Activated naive CD4-positive, alpha-beta T cell treated with anti-CD3 and anti-CD28 coated beads, Interleukin-2, amount 50 U/mL, for 24 hours (primary cell): ENCODE measurements at regions not wholly inside any gene's neighbourhood (a gene's known extent, or its start where the extent isn't known, plus 50 kb on each side); places are given as distances from the start of the nearest gene placed in this dataset.

Experiments
- H3K27ac Mint-ChIP-seq: one replicate; pipeline ENCODE4 v1.8.0; 2021; ENCODE audit warnings: mild to moderate bottlenecking, mixed read lengths
- H3K27me3 Mint-ChIP-seq: one replicate; pipeline ENCODE4 v1.8.0; 2021; ENCODE audit warnings: mixed read lengths
- H3K36me3 Mint-ChIP-seq: one replicate; pipeline ENCODE4 v1.8.0; 2021; ENCODE audit warnings: mixed read lengths
- H3K4me1 Mint-ChIP-seq: one replicate; pipeline ENCODE4 v1.8.0; 2021; ENCODE audit warnings: mixed read lengths
- H3K4me3 Mint-ChIP-seq: one replicate; pipeline ENCODE4 v1.8.0; 2021; ENCODE audit warnings: mild to moderate bottlenecking, mixed read lengths
- H3K9me3 Mint-ChIP-seq: one replicate; pipeline ENCODE4 v1.8.0; 2021; ENCODE audit warnings: mixed read lengths

GRCh38 chr9:130755377-130756007 lies 61.9 kb downstream of the EXOSC2 start:
- Mint-ChIP-seq H3K4me1 (peaks cover 15% of the 10 kb centered on the region), H3K4me3 (no peak overlapping the region), H3K27me3 (no peaks in the 10 kb centered on the region), H3K9me3 (no peaks in the 10 kb centered on the region), H3K36me3 (peaks cover 2% of the 10 kb centered on the region), H3K27ac (no peak overlapping the region)

- no peaks in the 10 kb centered on the region for H3K27me3 Mint-ChIP-seq
- H3K4me1 Mint-ChIP-seq = peaks cover 15% of the 10 kb centered on the region
- H3K27ac Mint-ChIP-seq = no peak overlapping the region
- no peak overlapping the region for H3K4me3 Mint-ChIP-seq
- H3K36me3 Mint-ChIP-seq = peaks cover 2% of the 10 kb centered on the region
- H3K9me3 Mint-ChIP-seq = no peaks in the 10 kb centered on the region
Observed at GRCh38 chr9:130756037-130756436, 62.5 kb downstream of the EXOSC2 start.

- no peaks in the 10 kb centered on the region for H3K9me3 Mint-ChIP-seq
- H3K27me3 Mint-ChIP-seq = no peaks in the 10 kb centered on the region
- no peak overlapping the region for H3K27ac Mint-ChIP-seq
- H3K36me3 Mint-ChIP-seq = peaks cover 2% of the 10 kb centered on the region
- H3K4me1 Mint-ChIP-seq = peaks cover 20% of the 10 kb centered on the region
- H3K4me3 Mint-ChIP-seq = no peak overlapping the region
Observed at GRCh38 chr9:130756455-130757152, 63.0 kb downstream of the EXOSC2 start.

GRCh38 chr9:130759738-130760137 lies 66.2 kb downstream of the EXOSC2 start:
- Mint-ChIP-seq H3K9me3 (no peaks in the 10 kb centered on the region), H3K4me3 (no peak overlapping the region), H3K36me3 (peaks cover 2% of the 10 kb centered on the region), H3K4me1 (peaks cover 31% of the 10 kb centered on the region), H3K27ac (no peak overlapping the region), H3K27me3 (no peaks in the 10 kb centered on the region)

GRCh38 chr9:130763331-130764171 lies 70.0 kb downstream of the EXOSC2 start:
- no peaks in the 10 kb centered on the region for H3K27me3 Mint-ChIP-seq
- H3K4me3 Mint-ChIP-seq = no peak overlapping the region
- no peak overlapping the region for H3K27ac Mint-ChIP-seq
- H3K4me1 Mint-ChIP-seq = peaks cover 46% of the 10 kb centered on the region
- peaks cover 2% of the 10 kb centered on the region for H3K36me3 Mint-ChIP-seq
- no peaks in the 10 kb centered on the region for H3K9me3 Mint-ChIP-seq

- Mint-ChIP-seq H3K9me3 (no peaks in the 10 kb centered on the region), H3K27me3 (no peaks in the 10 kb centered on the region), H3K4me3 (no peak overlapping the region), H3K4me1 (peaks cover 49% of the 10 kb centered on the region), H3K36me3 (no peaks in the 10 kb centered on the region), H3K27ac (no peak overlapping the region)
Observed at GRCh38 chr9:130765137-130766020, 69.7 kb upstream of the ABL1 start.

GRCh38 chr9:130766021-130766926 lies 68.8 kb upstream of the ABL1 start:
- no peaks in the 10 kb centered on the region for H3K36me3 Mint-ChIP-seq
- H3K27me3 Mint-ChIP-seq = no peaks in the 10 kb centered on the region
- no peaks in the 10 kb centered on the region for H3K9me3 Mint-ChIP-seq
- peak overlapping the region; percentile 66 for H3K27ac Mint-ChIP-seq
- peaks cover 51% of the 10 kb centered on the region for H3K4me1 Mint-ChIP-seq
- H3K4me3 Mint-ChIP-seq = no peak overlapping the region

- H3K36me3 Mint-ChIP-seq = no peaks in the 10 kb centered on the region
- peaks cover 49% of the 10 kb centered on the region for H3K4me1 Mint-ChIP-seq
- H3K27ac Mint-ChIP-seq = peak overlapping the region; percentile 66
- no peaks in the 10 kb centered on the region for H3K27me3 Mint-ChIP-seq
- H3K9me3 Mint-ChIP-seq = no peaks in the 10 kb centered on the region
- no peak overlapping the region for H3K4me3 Mint-ChIP-seq
Observed at GRCh38 chr9:130766927-130767307, 68.1 kb upstream of the ABL1 start.

GRCh38 chr9:130768265-130768664 lies 66.8 kb upstream of the ABL1 start:
- Mint-ChIP-seq H3K9me3 (no peaks in the 10 kb centered on the region), H3K36me3 (no peaks in the 10 kb centered on the region), H3K27me3 (no peaks in the 10 kb centered on the region), H3K4me1 (peaks cover 53% of the 10 kb centered on the region), H3K4me3 (no peak overlapping the region), H3K27ac (no peak overlapping the region)

GRCh38 chr9:130768891-130769403 lies 66.1 kb upstream of the ABL1 start:
- peaks cover 47% of the 10 kb centered on the region for H3K4me1 Mint-ChIP-seq
- no peaks in the 10 kb centered on the region for H3K27me3 Mint-ChIP-seq
- no peaks in the 10 kb centered on the region for H3K9me3 Mint-ChIP-seq
- H3K4me3 Mint-ChIP-seq = no peak overlapping the region
- no peak overlapping the region for H3K27ac Mint-ChIP-seq
- no peaks in the 10 kb centered on the region for H3K36me3 Mint-ChIP-seq

- H3K9me3 Mint-ChIP-seq = no peaks in the 10 kb centered on the region
- H3K27me3 Mint-ChIP-seq = no peaks in the 10 kb centered on the region
- no peak overlapping the region for H3K4me3 Mint-ChIP-seq
- H3K27ac Mint-ChIP-seq = no peak overlapping the region
- H3K36me3 Mint-ChIP-seq = peaks cover 2% of the 10 kb centered on the region
- H3K4me1 Mint-ChIP-seq = peaks cover 46% of the 10 kb centered on the region
Observed at GRCh38 chr9:130770093-130770492, 65.0 kb upstream of the ABL1 start.

- Mint-ChIP-seq H3K27ac (peak overlapping the region; percentile 32), H3K36me3 (peaks cover 6% of the 10 kb centered on the region), H3K9me3 (no peaks in the 10 kb centered on the region), H3K4me3 (no peak overlapping the region), H3K27me3 (no peaks in the 10 kb centered on the region), H3K4me1 (peaks cover 44% of the 10 kb centered on the region)
Observed at GRCh38 chr9:130770679-130771442, 64.2 kb upstream of the ABL1 start.

GRCh38 chr9:130772185-130772584 lies 62.9 kb upstream of the ABL1 start:
- Mint-ChIP-seq H3K27ac (peak overlapping the region; percentile 2), H3K4me1 (peaks cover 38% of the 10 kb centered on the region)

GRCh38 chr9:130774183-130774582 lies 60.9 kb upstream of the ABL1 start:
- H3K27me3 Mint-ChIP-seq = no peaks in the 10 kb centered on the region
- no peak overlapping the region for H3K27ac Mint-ChIP-seq
- H3K9me3 Mint-ChIP-seq = no peaks in the 10 kb centered on the region
- no peak overlapping the region for H3K4me3 Mint-ChIP-seq
- H3K4me1 Mint-ChIP-seq = peaks cover 39% of the 10 kb centered on the region
- H3K36me3 Mint-ChIP-seq = peaks cover 6% of the 10 kb centered on the region

More at GRCh38 chr9:130772185-130772584, 62.9 kb upstream of the ABL1 start:
- no peak overlapping the region for H3K4me3 Mint-ChIP-seq
- peaks cover 6% of the 10 kb centered on the region for H3K36me3 Mint-ChIP-seq
- H3K9me3 Mint-ChIP-seq = no peaks in the 10 kb centered on the region
- H3K27me3 Mint-ChIP-seq = no peaks in the 10 kb centered on the region
